H1 (cell line): ENCODE measurements at regions not wholly inside any gene's neighbourhood (a gene's known extent, or its start where the extent isn't known, plus 50 kb on each side); places are given as distances from the start of the nearest gene placed in this dataset.

Source experiments
- CTCF ChIA-PET: fragments of 300-600 bp; sonication (Branson Sonifier 250); formaldehyde crosslinking; loops from one replicate; lab custom pipeline; 2021; ENCODE audit not compliant: partially characterized antibody; lab: Charles Lee
- POLR2A ChIA-PET: fragments of 300-600 bp; sonication (Branson Sonifier 250); formaldehyde crosslinking; loops from one replicate; lab custom pipeline; 2021; ENCODE audit warnings: inconsistent platforms; ENCODE audit not compliant: partially characterized antibody; lab: Charles Lee
- DNase-seq, 2 experiments: peaks; one replicate each; pipeline versions ENCODE4 v3.0.0 to v3.0.0-alpha.2; 2010 to 2022; ENCODE audit warnings: low spot score in 2 of 2, low read depth in 1 of 2, mixed read lengths in 1 of 2
- FAIRE-seq: peaks from 2 replicates; lab custom pipeline; 2011; peaks lifted over from hg19 to GRCh38; lab: Jason Lieb, UNC
- H2AFZ ChIP-seq: 2 replicates; pipeline ENCODE4 v1.8.1; 2012; ENCODE audit warnings: low read length, inconsistent platforms
- H2AK5ac ChIP-seq: 2 replicates; pipeline ENCODE4 v1.6.1; 2013; ENCODE audit warnings: low read depth, low read length
- H2BK120ac ChIP-seq: replicated peaks from 2 replicates; pipeline ENCODE3; 2013; ENCODE audit warnings: low read depth, low read length, inconsistent platforms
- H2BK12ac ChIP-seq: 2 replicates; pipeline ENCODE4 v1.6.1; 2013; ENCODE audit warnings: low read depth, low read length
- H2BK15ac ChIP-seq: 2 replicates; pipeline ENCODE4 v1.6.1; 2013; ENCODE audit warnings: low read length
- H2BK20ac ChIP-seq: 2 replicates; pipeline ENCODE4 v1.6.1; 2013; ENCODE audit warnings: low read length
- H2BK5ac ChIP-seq: 2 replicates; pipeline ENCODE4 v1.6.1; 2013; ENCODE audit warnings: low read depth, low read length
- H3K14ac ChIP-seq: 2 replicates; pipeline ENCODE4 v1.6.1; 2013; ENCODE audit warnings: inconsistent platforms; ENCODE audit not compliant: insufficient read length
- H3K18ac ChIP-seq: 2 replicates; pipeline ENCODE4 v1.6.1; 2013; ENCODE audit warnings: low read length; ENCODE audit errors: extremely low read depth
- H3K23ac ChIP-seq: 2 replicates; pipeline ENCODE4 v1.6.1; 2013; ENCODE audit warnings: inconsistent platforms; ENCODE audit not compliant: insufficient read length
- H3K23me2 ChIP-seq: 2 replicates; pipeline ENCODE4 v1.6.1; 2013; ENCODE audit warnings: low read depth, low read length
- H3K27ac ChIP-seq: 2 replicates; pipeline ENCODE4 v1.6.1; 2011; ENCODE audit warnings: low read depth, low read length, inconsistent platforms
- H3K27me3 ChIP-seq, 4 experiments: replicated peaks in 1 of 4; 1 replicate in 1 of 4; 2 replicates in 3 of 4; pipeline versions ENCODE4 v1.6.1 to v1.8.1; 2011 to 2013; ENCODE audit warnings: low read length in 3 of 4, mild to moderate bottlenecking in 3 of 4, inconsistent platforms in 2 of 4, mixed read lengths in 2 of 4, moderate library complexity in 1 of 4; ENCODE audit not compliant: control insufficient read depth in 3 of 4, insufficient read depth in 3 of 4; ENCODE audit errors: extremely low read depth in 1 of 4
- H3K36me3 ChIP-seq, 4 experiments: 2 replicates each; pipeline versions ENCODE4 v1.6.1 to v1.8.1; 2011 to 2013; ENCODE audit warnings: mild to moderate bottlenecking in 4 of 4, low read length in 3 of 4, moderate library complexity in 2 of 4, control low read depth in 1 of 4, inconsistent platforms in 1 of 4; ENCODE audit not compliant: insufficient read depth in 4 of 4, control insufficient read depth in 2 of 4
- H3K4ac ChIP-seq: replicated peaks from 2 replicates; pipeline ENCODE3; 2013; ENCODE audit warnings: low read length, low read depth, mixed read lengths, inconsistent platforms; ENCODE audit not compliant: insufficient read length
- H3K4me1 ChIP-seq, 4 experiments: replicated peaks in 1 of 4; 1 replicate in 1 of 4; 2 replicates in 3 of 4; pipeline versions ENCODE4 v1.6.1 to v1.8.1; 2011 to 2013; ENCODE audit warnings: low read length in 3 of 4, inconsistent platforms in 2 of 4, mixed read lengths in 1 of 4; ENCODE audit not compliant: insufficient read depth in 4 of 4, control insufficient read depth in 3 of 4
- H3K4me2 ChIP-seq, 2 experiments: 2 replicates each; pipeline versions ENCODE4 v1.6.1 to v1.8.1; 2011 to 2013; ENCODE audit warnings: low read depth in 2 of 2, low read length in 2 of 2, control low read depth in 1 of 2, inconsistent platforms in 1 of 2, mild to moderate bottlenecking in 1 of 2; ENCODE audit not compliant: insufficient read depth in 1 of 2
- H3K4me3 ChIP-seq, 4 experiments: fragments of 200-600, 300-600 bp in 1 of 4; sonication (generic), shearing (Covaris generic), sonication (Bioruptor Twin) in 1 of 4; 2 replicates each; pipeline versions ENCODE4 v1.5.1 to v1.8.1; 2011 to 2016; ENCODE audit warnings: low read length in 4 of 4, low read depth in 3 of 4, control low read depth in 2 of 4, inconsistent platforms in 2 of 4, mild to moderate bottlenecking in 2 of 4, mixed read lengths in 1 of 4, moderate library complexity in 1 of 4; ENCODE audit not compliant: insufficient read depth in 2 of 4; ENCODE audit errors: extremely low read depth in 1 of 4
- H3K56ac ChIP-seq: replicated peaks from 2 replicates; pipeline ENCODE3; 2013; ENCODE audit warnings: low read depth, mild to moderate bottlenecking, mixed read lengths, low read length, inconsistent platforms; ENCODE audit not compliant: insufficient read length
- H3K79me1 ChIP-seq: 2 replicates; pipeline ENCODE4 v1.6.1; 2013; ENCODE audit warnings: low read depth, low read length, control low read depth
- H3K79me2 ChIP-seq, 2 experiments: 2 replicates each; pipeline versions ENCODE4 v1.6.1 to v1.8.1; 2012 to 2013; ENCODE audit warnings: low read length in 2 of 2, mild to moderate bottlenecking in 2 of 2, inconsistent platforms in 1 of 2; ENCODE audit not compliant: insufficient read depth in 2 of 2, control insufficient read depth in 1 of 2
- H3K9ac ChIP-seq, 4 experiments: replicated peaks in 1 of 4; 1 replicate in 1 of 4; 2 replicates in 3 of 4; pipeline versions ENCODE4 v1.6.1 to v1.8.1; 2011 to 2013; ENCODE audit warnings: low read depth in 3 of 4, low read length in 3 of 4, control low read depth in 2 of 4, mild to moderate bottlenecking in 2 of 4, moderate library complexity in 2 of 4, inconsistent platforms in 1 of 4; ENCODE audit errors: extremely low read depth in 1 of 4
- H3K9me3 ChIP-seq, 2 experiments: 2 replicates each; pipeline versions ENCODE4 v1.6.1 to v1.8.1; 2012 to 2013; ENCODE audit warnings: mild to moderate bottlenecking in 2 of 2, moderate library complexity in 2 of 2, control low read depth in 1 of 2, inconsistent platforms in 1 of 2, low read depth in 1 of 2, low read length in 1 of 2, mixed read lengths in 1 of 2; ENCODE audit not compliant: insufficient read depth in 2 of 2
- H4K20me1 ChIP-seq, 2 experiments: replicated peaks in 1 of 2; 2 replicates each; pipeline versions ENCODE3 to v1.8.1; 2011 to 2013; ENCODE audit warnings: inconsistent platforms in 2 of 2, low read length in 2 of 2, mild to moderate bottlenecking in 1 of 2; ENCODE audit not compliant: insufficient read depth in 2 of 2, control insufficient read depth in 1 of 2
- H4K5ac ChIP-seq: 2 replicates; pipeline ENCODE4 v1.6.1; 2013; ENCODE audit warnings: low read length, low read depth, mixed read lengths, inconsistent platforms; ENCODE audit not compliant: insufficient read length
- H4K8ac ChIP-seq: 2 replicates; pipeline ENCODE4 v1.8.0; 2013; ENCODE audit warnings: mild to moderate bottlenecking, moderate library complexity, low read length, inconsistent platforms; ENCODE audit not compliant: insufficient read depth; ENCODE audit errors: extremely low read depth
- H4K91ac ChIP-seq: replicated peaks from 2 replicates; pipeline ENCODE3; 2013; ENCODE audit warnings: low read length, mixed read lengths, inconsistent platforms; ENCODE audit not compliant: insufficient read length
- CTCF ChIP-seq, 3 experiments: IDR thresholded peaks; 1 replicate in 2 of 3; 2 replicates in 1 of 3; pipeline versions ENCODE4 v1.5.1 to v1.6.1; 2011; ENCODE audit warnings: low read length in 3 of 3, mild to moderate bottlenecking in 3 of 3, inconsistent platforms in 2 of 3, low read depth in 1 of 3, moderate library complexity in 1 of 3; ENCODE audit not compliant: insufficient read depth in 1 of 3; ENCODE audit errors: control extremely low read depth in 1 of 3
- E2F6 ChIP-seq: IDR thresholded peaks from 2 replicates; pipeline ENCODE4 v1.6.1; 2012; ENCODE audit warnings: inconsistent platforms
- MAFK ChIP-seq: IDR thresholded peaks from 2 replicates; pipeline ENCODE4 v1.6.1; 2012; ENCODE audit warnings: low read depth, mild to moderate bottlenecking, improper control_type of control experiment, low read length
- RAD21 ChIP-seq, 2 experiments: IDR thresholded peaks in 1 of 2; conservative IDR thresholded peaks in 1 of 2; 2 replicates each; pipeline ENCODE4 v1.6.1; 2011; ENCODE audit warnings: low read depth in 2 of 2, low read length in 2 of 2, improper control_type of control experiment in 1 of 2, inconsistent platforms in 1 of 2, mild to moderate bottlenecking in 1 of 2, moderate library complexity in 1 of 2
- RBBP5 ChIP-seq: IDR thresholded peaks from 2 replicates; pipeline ENCODE4 v1.7.1; 2012; ENCODE audit warnings: low read depth, mild to moderate bottlenecking, inconsistent platforms, low read length, moderate library complexity, borderline replicate concordance
- SP1 ChIP-seq: IDR thresholded peaks from 2 replicates; pipeline ENCODE4 v1.6.1; 2011; ENCODE audit warnings: low read depth, low read length
- WGBS, 2 experiments: shearing (Covaris generic) in 1 of 2; methylation state at CpG; one replicate each; pipeline versions ENCODE4 v1.1.6 to v1.1.7; 2013 to 2015; ENCODE audit warnings: low lambda C conversion rate in 2 of 2, mixed read lengths in 2 of 2, inconsistent platforms in 1 of 2, low coverage in 1 of 2, missing lambda C conversion rate in 1 of 2; ENCODE audit not compliant: insufficient replicate concordance in 2 of 2, insufficient coverage in 1 of 2, insufficient read length in 1 of 2; ENCODE audit errors: extremely low coverage in 1 of 2, missing lambda C conversion rate in 1 of 2; 5-methylcytosine and 5-hydroxymethylcytosine counted together

DNA sequence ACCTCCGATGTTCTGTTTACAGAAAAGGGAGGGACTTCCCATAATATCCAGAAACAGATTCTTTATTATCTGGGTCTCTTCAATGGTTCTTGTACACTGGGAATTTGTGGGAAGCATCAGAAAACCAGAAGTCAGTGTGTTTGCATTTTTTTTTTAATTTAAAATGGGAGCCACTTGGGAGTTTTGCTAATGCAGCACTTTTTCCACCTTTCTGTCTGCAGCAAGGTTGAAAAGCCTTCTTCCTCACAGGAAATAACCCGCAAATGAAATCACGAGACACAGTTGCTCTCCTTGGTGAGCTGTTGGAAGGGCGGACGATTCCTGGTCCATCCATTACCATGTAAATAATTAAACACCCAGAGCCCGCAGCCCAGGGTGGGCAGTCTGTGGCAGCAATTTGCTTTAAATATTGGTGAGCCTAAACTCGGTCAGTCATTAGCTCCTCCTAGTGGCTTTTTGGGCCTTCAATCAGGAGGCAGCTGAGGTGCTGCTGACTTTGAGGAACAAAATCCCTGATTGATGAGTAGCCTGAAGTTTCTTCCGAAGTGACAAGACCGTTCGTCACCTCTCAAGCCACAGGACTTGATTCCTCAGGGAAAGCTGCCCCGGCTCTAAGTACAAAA, 471.5 kb downstream of the EPHA4 start:
- no peak overlapping the region for H3K56ac ChIP-seq
- no peaks in the 10 kb centered on the region for H3K27me3 ChIP-seq
- H2BK15ac ChIP-seq = no peak overlapping the region
- DNase-seq (peak in 1 of 2 experiments; percentile 52), FAIRE-seq (no peak)
- no peaks in the 10 kb centered on the region for H3K36me3 ChIP-seq
- H4K5ac ChIP-seq = no peak overlapping the region
- no peak overlapping the region for H3K23ac ChIP-seq
- no peak for TF ChIP-seq RBBP5
- no peak for TF ChIP-seq E2F6
- TF ChIP-seq CTCF (IDR thresholded peaks at IDR 0.05; ENCODE audit: control extremely low read depth in 1 of 3, insufficient read depth in 1 of 3, low read depth in 1 of 3, low read length in 3 of 3) = peak; percentile 18 to 55 (median 45); a peak in 3 of 4 replicates
- no peak for TF ChIP-seq SP1
- TF ChIP-seq RAD21 (IDR thresholded peaks at IDR 0.05 in 1 of 2, conservative IDR thresholded peaks at IDR 0.05 in 1 of 2; ENCODE audit: low read depth in 2 of 2, low read length in 2 of 2) = peak; percentile 73 to 77
- peak; percentile 72; the same call in 1 of the 2 replicates for TF ChIP-seq MAFK
- no peak overlapping the region for H3K18ac ChIP-seq
- no peaks in the 10 kb centered on the region for H4K20me1 ChIP-seq
- POLR2A ChIA-PET = no interaction called here
- H2BK12ac ChIP-seq = no peak overlapping the region
- peak overlapping the region; percentile 82 for H2AFZ ChIP-seq
- no peak overlapping the region for H2BK5ac ChIP-seq
- H3K4ac ChIP-seq = no peak overlapping the region
- H4K91ac ChIP-seq = no peak overlapping the region
- no peak overlapping the region for H2BK20ac ChIP-seq
- no peaks in the 10 kb centered on the region for H3K79me1 ChIP-seq
- no peak overlapping the region for H3K4me2 ChIP-seq
- no peak overlapping the region for H3K9ac ChIP-seq
- H4K8ac ChIP-seq = no peak overlapping the region
- H3K23me2 ChIP-seq = no peaks in the 10 kb centered on the region
- no peaks in the 10 kb centered on the region for H3K9me3 ChIP-seq
- 69% methylated on average over 11 of the region's 11 CpGs; no CpG with 5 or more reads in 1 of the 2 experiments for WGBS, 2 experiments
- no peaks in the 10 kb centered on the region for H3K79me2 ChIP-seq
- H3K4me1 ChIP-seq = no peaks in the 10 kb centered on the region
- no peak overlapping the region for H2BK120ac ChIP-seq
- CTCF ChIA-PET = interaction anchor here (0.8 to 1.6 kb wide), 8 partner anchors 9 to 1364 kb away, joined by 3 to 6 read pairs (median 3); no protein-coding TSS in a partner anchor
- H3K14ac ChIP-seq = no peak overlapping the region
- no peak overlapping the region for H3K4me3 ChIP-seq
- no peak overlapping the region for H2AK5ac ChIP-seq
- H3K27ac ChIP-seq = no peak overlapping the region
